Vagina (tissue), 2 donors: ENCODE measurements at regions not wholly inside any gene's neighbourhood (a gene's known extent, or its start where the extent isn't known, plus 50 kb on each side); places are given as distances from the start of the nearest gene placed in this dataset.

Experiments used
- POLR2A ChIP-seq, 2 donors: fragments of 450-650 bp; IDR thresholded peaks; one replicate each; pipeline ENCODE4 v1.6.1; 2017; ENCODE audit warnings: antibody characterized with exemption in 2 of 2, mild to moderate bottlenecking in 2 of 2, moderate library complexity in 2 of 2
- POLR2AphosphoS5 ChIP-seq, 2 donors: sonication (generic); formaldehyde crosslinking; IDR thresholded peaks; one replicate each; pipeline ENCODE4 v1.9.0; 2017; ENCODE audit warnings: antibody characterized with exemption in 2 of 2, mild to moderate bottlenecking in 2 of 2, low read depth in 1 of 2; ENCODE audit not compliant: insufficient read depth in 1 of 2
- TF ChIP-seq, protein P1 (sequence below), 3 experiments: fragments of 450-650 bp in 2 of 3; fragments of 200-600 bp in 1 of 3; sonication (generic) in 1 of 3; IDR thresholded peaks; one replicate each; pipeline ENCODE4 v1.5.1; 2017 to 2019; ENCODE audit warnings: antibody characterized with exemption in 3 of 3, mild to moderate bottlenecking in 2 of 3, moderate library complexity in 2 of 3

DNA sequence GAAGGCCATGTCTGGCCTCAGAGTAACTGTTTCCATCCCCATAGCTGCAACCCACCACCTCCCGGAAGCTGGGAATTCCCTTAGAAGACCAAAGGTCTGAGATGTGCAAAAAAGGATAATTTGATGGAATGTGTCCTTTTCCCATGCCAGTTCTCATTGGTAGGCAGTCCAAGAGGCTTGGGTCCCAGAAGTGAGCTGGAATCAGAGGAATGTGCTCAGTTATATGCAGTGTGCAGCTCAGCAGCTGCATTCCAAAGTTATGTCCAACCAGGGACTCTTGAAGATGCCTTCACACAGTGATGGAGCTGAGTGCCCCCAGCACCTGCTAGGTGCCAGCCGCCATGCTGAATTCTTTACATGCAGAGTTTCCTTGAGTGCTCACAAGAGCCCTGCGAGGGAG, 583.9 kb upstream of the TBX3 start:
- TF ChIP-seq, protein P1, sequence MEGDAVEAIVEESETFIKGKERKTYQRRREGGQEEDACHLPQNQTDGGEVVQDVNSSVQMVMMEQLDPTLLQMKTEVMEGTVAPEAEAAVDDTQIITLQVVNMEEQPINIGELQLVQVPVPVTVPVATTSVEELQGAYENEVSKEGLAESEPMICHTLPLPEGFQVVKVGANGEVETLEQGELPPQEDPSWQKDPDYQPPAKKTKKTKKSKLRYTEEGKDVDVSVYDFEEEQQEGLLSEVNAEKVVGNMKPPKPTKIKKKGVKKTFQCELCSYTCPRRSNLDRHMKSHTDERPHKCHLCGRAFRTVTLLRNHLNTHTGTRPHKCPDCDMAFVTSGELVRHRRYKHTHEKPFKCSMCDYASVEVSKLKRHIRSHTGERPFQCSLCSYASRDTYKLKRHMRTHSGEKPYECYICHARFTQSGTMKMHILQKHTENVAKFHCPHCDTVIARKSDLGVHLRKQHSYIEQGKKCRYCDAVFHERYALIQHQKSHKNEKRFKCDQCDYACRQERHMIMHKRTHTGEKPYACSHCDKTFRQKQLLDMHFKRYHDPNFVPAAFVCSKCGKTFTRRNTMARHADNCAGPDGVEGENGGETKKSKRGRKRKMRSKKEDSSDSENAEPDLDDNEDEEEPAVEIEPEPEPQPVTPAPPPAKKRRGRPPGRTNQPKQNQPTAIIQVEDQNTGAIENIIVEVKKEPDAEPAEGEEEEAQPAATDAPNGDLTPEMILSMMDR (IDR thresholded peaks at IDR 0.05), result no peak
- TF ChIP-seq POLR2A (IDR thresholded peaks at IDR 0.05) (no peak), POLR2AphosphoS5 (IDR thresholded peaks at IDR 0.05; ENCODE audit: insufficient read depth in 1 of 2, low read depth in 1 of 2) (no peak)
